Right lobe of liver (tissue), 4 donors: ENCODE measurements at regions not wholly inside any gene's neighbourhood (a gene's known extent, or its start where the extent isn't known, plus 50 kb on each side); places are given as distances from the start of the nearest gene placed in this dataset.

Experiments
- POLR2A ChIP-seq: fragments of 450-650 bp; IDR thresholded peaks from one replicate; pipeline ENCODE4 v1.6.1; 2017; ENCODE audit warnings: antibody characterized with exemption, mild to moderate bottlenecking
- TF ChIP-seq, protein P1 (sequence below), 4 donors: fragments of 200-600 bp in 3 of 4; fragments of 450-650 bp in 1 of 4; IDR thresholded peaks; one replicate each; pipeline versions ENCODE4 v1.5.1 to v1.8.0; 2016 to 2022; ENCODE audit warnings: antibody characterized with exemption in 4 of 4, mild to moderate bottlenecking in 2 of 4
- donor health status: DM: no; HTN: no; CAD: no.
- donor health status: DM: no; HTN: no; CAD: no.
- donor health status: DM: no; HTN: yes; CAD: no.

- no peak for TF ChIP-seq POLR2A
- TF ChIP-seq, protein P1, sequence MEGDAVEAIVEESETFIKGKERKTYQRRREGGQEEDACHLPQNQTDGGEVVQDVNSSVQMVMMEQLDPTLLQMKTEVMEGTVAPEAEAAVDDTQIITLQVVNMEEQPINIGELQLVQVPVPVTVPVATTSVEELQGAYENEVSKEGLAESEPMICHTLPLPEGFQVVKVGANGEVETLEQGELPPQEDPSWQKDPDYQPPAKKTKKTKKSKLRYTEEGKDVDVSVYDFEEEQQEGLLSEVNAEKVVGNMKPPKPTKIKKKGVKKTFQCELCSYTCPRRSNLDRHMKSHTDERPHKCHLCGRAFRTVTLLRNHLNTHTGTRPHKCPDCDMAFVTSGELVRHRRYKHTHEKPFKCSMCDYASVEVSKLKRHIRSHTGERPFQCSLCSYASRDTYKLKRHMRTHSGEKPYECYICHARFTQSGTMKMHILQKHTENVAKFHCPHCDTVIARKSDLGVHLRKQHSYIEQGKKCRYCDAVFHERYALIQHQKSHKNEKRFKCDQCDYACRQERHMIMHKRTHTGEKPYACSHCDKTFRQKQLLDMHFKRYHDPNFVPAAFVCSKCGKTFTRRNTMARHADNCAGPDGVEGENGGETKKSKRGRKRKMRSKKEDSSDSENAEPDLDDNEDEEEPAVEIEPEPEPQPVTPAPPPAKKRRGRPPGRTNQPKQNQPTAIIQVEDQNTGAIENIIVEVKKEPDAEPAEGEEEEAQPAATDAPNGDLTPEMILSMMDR (IDR thresholded peaks at IDR 0.05), result no peak
These were observed 357.0 kb downstream of the NR2F2 start for GRCh38 chr15:96687388-96688107.
